Erythroblast (primary cell): ENCODE measurements at regions not wholly inside any gene's neighbourhood (a gene's known extent, or its start where the extent isn't known, plus 50 kb on each side); places are given as distances from the start of the nearest gene placed in this dataset.

ENCODE experiments used
- GATA1 ChIP-seq: IDR thresholded peaks from 2 replicates; pipeline ENCODE4 v1.6.1; 2011; ENCODE audit warnings: low read depth, mild to moderate bottlenecking, control low read depth, low read length, moderate library complexity
- POLR2A ChIP-seq: IDR thresholded peaks from 2 replicates; pipeline ENCODE4 v1.6.1; 2011; ENCODE audit warnings: mild to moderate bottlenecking, low read length

DNA sequence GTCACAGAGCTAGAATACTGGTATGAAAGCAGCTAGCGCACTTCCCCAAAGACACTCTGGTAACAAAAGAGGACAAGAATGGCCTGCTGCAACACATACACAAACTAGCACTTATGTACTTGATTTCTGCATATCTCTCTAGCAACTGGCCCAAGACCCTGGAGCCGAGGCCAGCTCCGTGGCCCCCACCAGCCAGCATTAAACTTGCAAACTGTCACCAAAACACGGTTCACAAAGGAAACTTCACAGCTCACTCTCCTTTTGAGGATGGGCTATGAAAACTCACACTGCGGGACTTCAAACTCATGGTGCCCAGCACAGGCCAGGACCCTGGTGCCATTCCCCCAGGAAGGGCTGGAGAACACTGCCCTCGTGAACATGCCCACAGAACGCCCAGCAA, 115.9 kb upstream of the RPS6KA2 start:
- TF ChIP-seq POLR2A: no peak
- TF ChIP-seq GATA1: no peak
